Endothelial cell of umbilical vein (primary cell): ENCODE measurements at regions not wholly inside any gene's neighbourhood (a gene's known extent, or its start where the extent isn't known, plus 50 kb on each side); places are given as distances from the start of the nearest gene placed in this dataset.
A peak's percentile ranks its signal among the peaks of the same experiment; 100 is the strongest.

ENCODE experiments used
- BruUV-seq: library from RNA; stranded (reverse); fragments of 400-500 nt; replicated peaks from 2 replicates; lab custom pipeline; 2021; lab: Mats Ljungman, UMichigan
- CTCF ChIA-PET: fragments of 300-600, 350-600 bp; sonication (Branson Sonifier 250); formaldehyde crosslinking; loops from one replicate; lab custom pipeline; 2021; ENCODE audit warnings: antibody characterized with exemption, inconsistent platforms; lab: Charles Lee
- POLR2A ChIA-PET: fragments of 300-600, 350-600 bp; sonication (Branson Sonifier 250); formaldehyde crosslinking; loops from one replicate; lab custom pipeline; 2021; ENCODE audit warnings: antibody characterized with exemption, inconsistent platforms; lab: Charles Lee
- DNase-seq: peaks from one replicate; pipeline ENCODE4 v3.0.0-alpha.2; 2011; ENCODE audit warnings: low read depth, low spot score
- FAIRE-seq: peaks from 2 replicates; lab custom pipeline; 2011; peaks lifted over from hg19 to GRCh38; lab: Jason Lieb, UNC
- H2AFZ ChIP-seq: 2 replicates; pipeline ENCODE4 v1.6.0; 2012; ENCODE audit warnings: low read depth, low read length, control low read depth, inconsistent platforms
- H3K27ac ChIP-seq: 2 replicates; pipeline ENCODE4 v1.5.1; 2011; ENCODE audit warnings: low read depth, mild to moderate bottlenecking, control low read depth, low read length, moderate library complexity; ENCODE audit not compliant: insufficient read depth
- H3K27me3 ChIP-seq, 2 experiments: 2 replicates each; pipeline versions ENCODE4 v1.6.0 to v1.6.1; 2011; ENCODE audit warnings: low read length in 2 of 2, mixed read lengths in 1 of 2; ENCODE audit not compliant: control insufficient read depth in 2 of 2, insufficient read depth in 2 of 2
- H3K36me3 ChIP-seq, 2 experiments: 2 replicates in 1 of 2; 3 replicates in 1 of 2; pipeline ENCODE4 v1.5.1; 2011; ENCODE audit warnings: low read length in 2 of 2, mild to moderate bottlenecking in 1 of 2, moderate library complexity in 1 of 2; ENCODE audit not compliant: control insufficient read depth in 2 of 2, insufficient read depth in 2 of 2; ENCODE audit errors: extremely low read depth in 1 of 2
- H3K4me1 ChIP-seq: 3 replicates; pipeline ENCODE4 v1.5.1; 2011; ENCODE audit warnings: mild to moderate bottlenecking, low read length; ENCODE audit not compliant: control insufficient read depth, insufficient read depth; ENCODE audit errors: extremely low read depth
- H3K4me2 ChIP-seq: 2 replicates; pipeline ENCODE4 v1.6.1; 2011; ENCODE audit warnings: low read length, control low read depth, mixed read lengths; ENCODE audit not compliant: insufficient read depth
- H3K4me3 ChIP-seq, 3 experiments: fragments of 200-600 bp in 1 of 3; sonication (generic), shearing (Covaris generic) in 1 of 3; replicated peaks in 1 of 3; 2 replicates each; pipeline ENCODE4 v1.5.1; 2011 to 2016; ENCODE audit warnings: control low read depth in 3 of 3, low read length in 3 of 3, mild to moderate bottlenecking in 2 of 3, inconsistent platforms in 1 of 3, low read depth in 1 of 3, moderate library complexity in 1 of 3; ENCODE audit not compliant: insufficient read depth in 1 of 3
- H3K79me2 ChIP-seq: 2 replicates; pipeline ENCODE4 v1.6.0; 2012; ENCODE audit warnings: low read length, inconsistent platforms; ENCODE audit not compliant: control insufficient read depth, insufficient read depth
- H3K9ac ChIP-seq: replicated peaks from 2 replicates; pipeline ENCODE3; 2011; ENCODE audit warnings: low read length, control low read depth; ENCODE audit not compliant: insufficient read depth; ENCODE audit errors: extremely low read depth
- H3K9me1 ChIP-seq: replicated peaks from 3 replicates; pipeline ENCODE4 v1.6.0; 2011; ENCODE audit warnings: mild to moderate bottlenecking, low read length; ENCODE audit not compliant: control insufficient read depth, insufficient read depth; ENCODE audit errors: extremely low read depth
- H3K9me3 ChIP-seq: replicated peaks from 2 replicates; pipeline ENCODE4 v1.5.1; 2012; ENCODE audit warnings: low read length, inconsistent platforms; ENCODE audit not compliant: control insufficient read depth, insufficient read depth
- H4K20me1 ChIP-seq: replicated peaks from 2 replicates; pipeline ENCODE3; 2011; ENCODE audit warnings: mild to moderate bottlenecking, low read length; ENCODE audit not compliant: control insufficient read depth, insufficient read depth; ENCODE audit errors: extremely low read depth
- EZH2 ChIP-seq: IDR thresholded peaks from 2 replicates; pipeline ENCODE4 v1.6.1; 2012; ENCODE audit warnings: borderline replicate concordance, low read depth, mild to moderate bottlenecking, moderate library complexity, low read length, inconsistent platforms; ENCODE audit not compliant: severe bottlenecking
- FOS ChIP-seq: IDR thresholded peaks from 2 replicates; pipeline ENCODE4 v1.6.1; 2011; ENCODE audit warnings: mild to moderate bottlenecking, low read length, moderate library complexity, borderline replicate concordance; ENCODE audit not compliant: insufficient read depth
- GATA2 ChIP-seq: IDR thresholded peaks from 2 replicates; pipeline ENCODE4 v1.7.0; 2011; ENCODE audit warnings: low read depth, mild to moderate bottlenecking, moderate library complexity, mixed read lengths, low read length; ENCODE audit not compliant: insufficient read length, insufficient read depth
- JUN ChIP-seq: IDR thresholded peaks from 2 replicates; pipeline ENCODE4 v1.6.1; 2011; ENCODE audit warnings: borderline replicate concordance, low read depth; ENCODE audit not compliant: insufficient read length, insufficient read depth
- MYC ChIP-seq: IDR thresholded peaks from one replicate; pipeline ENCODE4 v1.6.1; 2011; ENCODE audit warnings: mild to moderate bottlenecking, low read depth, low read length
- POLR2A ChIP-seq: IDR thresholded peaks from 2 replicates; pipeline ENCODE4 v1.6.1; 2012; ENCODE audit warnings: low read depth, mild to moderate bottlenecking, control low read depth, low read length
- POLR2AphosphoS5 ChIP-seq: IDR thresholded peaks from 2 replicates; pipeline ENCODE4 v1.6.1; 2012; ENCODE audit warnings: low read depth, mild to moderate bottlenecking, control low read depth, low read length, moderate library complexity; ENCODE audit not compliant: insufficient read depth
- dilution Hi-C: fragments of 300-500 bp; cut with MboI; formaldehyde crosslinking; loops from one replicate; pipeline ENCODE4 v1.15.0; 2019; ENCODE audit warnings: low sequenced_read_pairs; ENCODE audit not compliant: extremely low pct_ligation_motif_present
- intact Hi-C: fragments of 100-400 bp; cut with micrococcal nuclease; formaldehyde crosslinking; loops from one replicate; pipeline ENCODE4 v1.10.0; 2022
- TF ChIP-seq, protein P1 (sequence below), 2 donors: IDR thresholded peaks; 1 replicate in 1 of 2; 2 replicates in 1 of 2; pipeline ENCODE4 v1.5.1; 2011; ENCODE audit warnings: low read length in 2 of 2, mild to moderate bottlenecking in 2 of 2, moderate library complexity in 2 of 2, control low read depth in 1 of 2, inconsistent platforms in 1 of 2, low read depth in 1 of 2; ENCODE audit not compliant: insufficient read depth in 1 of 2; ENCODE audit errors: extremely low read depth in 1 of 2
- TF ChIP-seq, protein P2 (sequence below): IDR thresholded peaks from 2 replicates; pipeline ENCODE4 v1.6.1; 2011; ENCODE audit not compliant: insufficient read depth, insufficient read length

- ChIA-PET POLR2A (no interaction called here), CTCF (no interaction called here)
- BruUV-seq: no TSS peak
- dilution Hi-C loops: no loop called here
- FAIRE-seq (no peak), DNase-seq (no peak)
- Histone ChIP-seq H3K9ac (no peak overlapping the region), H3K9me1 (no peaks in the 10 kb centered on the region), H3K4me2 (no peak overlapping the region), H3K36me3 (no peaks in the 10 kb centered on the region), H3K27me3 (no peaks in the 10 kb centered on the region), H3K4me3 (no peak overlapping the region), H3K4me1 (no peaks in the 10 kb centered on the region), H3K79me2 (no peaks in the 10 kb centered on the region), H2AFZ (no peak overlapping the region), H3K27ac (no peak overlapping the region), H4K20me1 (no peaks in the 10 kb centered on the region), H3K9me3 (no peaks in the 10 kb centered on the region)
- no peak for TF ChIP-seq MYC
- TF ChIP-seq, protein P1, sequence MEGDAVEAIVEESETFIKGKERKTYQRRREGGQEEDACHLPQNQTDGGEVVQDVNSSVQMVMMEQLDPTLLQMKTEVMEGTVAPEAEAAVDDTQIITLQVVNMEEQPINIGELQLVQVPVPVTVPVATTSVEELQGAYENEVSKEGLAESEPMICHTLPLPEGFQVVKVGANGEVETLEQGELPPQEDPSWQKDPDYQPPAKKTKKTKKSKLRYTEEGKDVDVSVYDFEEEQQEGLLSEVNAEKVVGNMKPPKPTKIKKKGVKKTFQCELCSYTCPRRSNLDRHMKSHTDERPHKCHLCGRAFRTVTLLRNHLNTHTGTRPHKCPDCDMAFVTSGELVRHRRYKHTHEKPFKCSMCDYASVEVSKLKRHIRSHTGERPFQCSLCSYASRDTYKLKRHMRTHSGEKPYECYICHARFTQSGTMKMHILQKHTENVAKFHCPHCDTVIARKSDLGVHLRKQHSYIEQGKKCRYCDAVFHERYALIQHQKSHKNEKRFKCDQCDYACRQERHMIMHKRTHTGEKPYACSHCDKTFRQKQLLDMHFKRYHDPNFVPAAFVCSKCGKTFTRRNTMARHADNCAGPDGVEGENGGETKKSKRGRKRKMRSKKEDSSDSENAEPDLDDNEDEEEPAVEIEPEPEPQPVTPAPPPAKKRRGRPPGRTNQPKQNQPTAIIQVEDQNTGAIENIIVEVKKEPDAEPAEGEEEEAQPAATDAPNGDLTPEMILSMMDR (IDR thresholded peaks at IDR 0.05; ENCODE audit: extremely low read depth in 1 of 2, insufficient read depth in 1 of 2, low read depth in 1 of 2, low read length in 2 of 2): no peak
- no peak for TF ChIP-seq FOS
- TF ChIP-seq GATA2: no peak
- TF ChIP-seq POLR2AphosphoS5: no peak
- TF ChIP-seq, protein P2, sequence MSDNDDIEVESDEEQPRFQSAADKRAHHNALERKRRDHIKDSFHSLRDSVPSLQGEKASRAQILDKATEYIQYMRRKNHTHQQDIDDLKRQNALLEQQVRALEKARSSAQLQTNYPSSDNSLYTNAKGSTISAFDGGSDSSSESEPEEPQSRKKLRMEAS: no peak
- intact Hi-C loops: no loop called here
Measured at GRCh38 chr3:82287562-82287961, 526.1 kb upstream of the GBE1 start.

- H4K20me1 ChIP-seq: no peaks in the 10 kb centered on the region
- H3K79me2 ChIP-seq: no peaks in the 10 kb centered on the region
- BruUV-seq: no TSS peak
- intact Hi-C loops: no loop called here
- FAIRE-seq: no peak
- no peaks in the 10 kb centered on the region for H3K9me1 ChIP-seq
- H3K4me3 ChIP-seq: no peak overlapping the region
- no peaks in the 10 kb centered on the region for H3K36me3 ChIP-seq
- ChIA-PET CTCF (no interaction called here), POLR2A (no interaction called here)
- H3K4me2 ChIP-seq: no peak overlapping the region
- TF ChIP-seq JUN (no peak), GATA2 (no peak), EZH2 (no peak), MYC (no peak), FOS (no peak), POLR2A (no peak), POLR2AphosphoS5 (no peak)
- TF ChIP-seq, protein P2: no peak
- TF ChIP-seq, protein P1 (IDR thresholded peaks at IDR 0.05; ENCODE audit: extremely low read depth in 1 of 2, insufficient read depth in 1 of 2, low read depth in 1 of 2, low read length in 2 of 2): no peak
- dilution Hi-C loops: no loop called here
- H3K27me3 ChIP-seq: no peaks in the 10 kb centered on the region
- H3K9ac ChIP-seq: no peak overlapping the region
- no peaks in the 10 kb centered on the region for H3K9me3 ChIP-seq
- no peaks in the 10 kb centered on the region for H3K4me1 ChIP-seq
- peak; percentile 2 for DNase-seq
- no peak overlapping the region for H3K27ac ChIP-seq
- no peak overlapping the region for H2AFZ ChIP-seq
Measured at GRCh38 chr3:82281205-82281604, 519.8 kb upstream of the GBE1 start.
